ENCODE measurements at regions not wholly inside any gene's neighbourhood (a gene's known extent, or its start where the extent isn't known, plus 50 kb on each side); places are given as distances from the start of the nearest gene placed in this dataset.

DNA sequence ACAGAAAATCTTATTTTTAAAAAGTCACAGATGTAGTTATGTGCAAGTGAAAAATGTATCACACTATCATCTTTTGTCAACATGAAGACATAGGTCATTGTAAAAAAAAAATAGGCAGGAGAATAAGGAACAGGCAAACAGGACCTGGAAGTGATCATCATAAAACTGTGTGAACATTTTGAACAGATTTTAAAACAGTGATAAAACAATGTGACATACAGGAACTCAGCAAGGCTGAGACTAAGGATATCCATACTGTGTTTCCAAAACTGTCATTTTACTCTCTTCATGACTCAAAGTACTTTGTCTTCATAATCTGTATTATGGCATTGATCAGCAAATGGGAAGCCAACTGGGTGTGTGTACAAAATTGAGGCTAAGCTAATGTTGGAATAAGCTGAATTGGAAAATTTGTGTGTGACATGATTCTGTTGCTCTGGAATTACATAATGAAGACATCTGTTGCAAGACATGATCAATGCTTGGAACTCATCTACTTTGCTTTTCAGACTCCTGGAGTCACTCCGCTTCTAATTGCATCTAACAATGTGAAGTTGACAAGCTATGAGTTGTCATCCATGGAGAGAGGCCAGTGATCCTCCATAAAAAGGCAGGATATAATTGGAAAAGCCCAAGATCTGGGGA lies 978.7 kb upstream of the NUDT12 start:
- intact Hi-C loops (cut with micrococcal nuclease) = no loop called here
- H3K27ac Mint-ChIP-seq (ENCODE audit: low read depth, unreplicated experiment) = no peak overlapping the region
- no peak for DNase-seq (ENCODE audit: unreplicated experiment)
- H3K27me3 Mint-ChIP-seq (ENCODE audit: insufficient read depth, unreplicated experiment) = no peaks in the 10 kb centered on the region
- TF ChIP-seq, protein P1, sequence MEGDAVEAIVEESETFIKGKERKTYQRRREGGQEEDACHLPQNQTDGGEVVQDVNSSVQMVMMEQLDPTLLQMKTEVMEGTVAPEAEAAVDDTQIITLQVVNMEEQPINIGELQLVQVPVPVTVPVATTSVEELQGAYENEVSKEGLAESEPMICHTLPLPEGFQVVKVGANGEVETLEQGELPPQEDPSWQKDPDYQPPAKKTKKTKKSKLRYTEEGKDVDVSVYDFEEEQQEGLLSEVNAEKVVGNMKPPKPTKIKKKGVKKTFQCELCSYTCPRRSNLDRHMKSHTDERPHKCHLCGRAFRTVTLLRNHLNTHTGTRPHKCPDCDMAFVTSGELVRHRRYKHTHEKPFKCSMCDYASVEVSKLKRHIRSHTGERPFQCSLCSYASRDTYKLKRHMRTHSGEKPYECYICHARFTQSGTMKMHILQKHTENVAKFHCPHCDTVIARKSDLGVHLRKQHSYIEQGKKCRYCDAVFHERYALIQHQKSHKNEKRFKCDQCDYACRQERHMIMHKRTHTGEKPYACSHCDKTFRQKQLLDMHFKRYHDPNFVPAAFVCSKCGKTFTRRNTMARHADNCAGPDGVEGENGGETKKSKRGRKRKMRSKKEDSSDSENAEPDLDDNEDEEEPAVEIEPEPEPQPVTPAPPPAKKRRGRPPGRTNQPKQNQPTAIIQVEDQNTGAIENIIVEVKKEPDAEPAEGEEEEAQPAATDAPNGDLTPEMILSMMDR (IDR thresholded peaks at IDR 0.05; ENCODE audit: unreplicated experiment) = no peak
- ChIA-PET POLR2A (interaction anchor here (0.7 to 0.9 kb wide), 3 partner anchors 28 to 370 kb away, joined by 3 to 5 read pairs (median 3); no protein-coding TSS in a partner anchor), CTCF (interaction anchor here (0.7 kb wide), 1 partner anchor 858 kb away, joined by 6 read pairs; no protein-coding TSS in a partner anchor)
- no peaks in the 10 kb centered on the region for H3K9me3 Mint-ChIP-seq (ENCODE audit: unreplicated experiment)
- H3K36me3 Mint-ChIP-seq (ENCODE audit: insufficient read depth, unreplicated experiment) = no peaks in the 10 kb centered on the region
- H3K4me1 Mint-ChIP-seq (ENCODE audit: insufficient read depth, unreplicated experiment) = no peaks in the 10 kb centered on the region
- no TSS peak for BruUV-seq (replicated peaks)
- no peak overlapping the region for H3K4me3 Mint-ChIP-seq (ENCODE audit: unreplicated experiment)

DNA sequence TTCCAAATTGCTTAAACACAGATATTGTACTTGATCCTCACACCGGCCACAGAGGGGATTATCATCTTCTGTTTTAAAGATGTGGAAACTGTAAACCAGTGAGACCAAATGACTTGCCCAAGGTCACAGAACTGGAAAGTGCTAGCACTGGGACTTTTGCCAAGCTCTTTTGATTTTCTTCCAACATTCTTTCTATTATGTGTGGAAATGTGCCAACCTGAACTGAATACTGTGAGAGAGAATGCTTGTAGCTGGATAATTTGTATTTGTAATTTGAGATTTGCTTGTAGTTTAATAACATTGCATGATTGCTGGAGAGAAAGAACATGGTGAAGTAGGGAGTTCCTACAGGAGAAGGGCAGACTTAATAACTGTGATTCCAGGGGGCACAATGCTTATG lies 977.9 kb upstream of the NUDT12 start:
- Mint-ChIP-seq H3K9me3 (ENCODE audit: unreplicated experiment) (no peaks in the 10 kb centered on the region), H3K4me3 (ENCODE audit: unreplicated experiment) (no peak overlapping the region), H3K36me3 (ENCODE audit: insufficient read depth, unreplicated experiment) (no peaks in the 10 kb centered on the region), H3K27ac (ENCODE audit: low read depth, unreplicated experiment) (no peak overlapping the region), H3K4me1 (ENCODE audit: insufficient read depth, unreplicated experiment) (no peaks in the 10 kb centered on the region), H3K27me3 (ENCODE audit: insufficient read depth, unreplicated experiment) (no peaks in the 10 kb centered on the region)
- ChIA-PET POLR2A (no interaction called here), CTCF (interaction anchor here (1.1 kb wide), 1 partner anchor 11 kb away, joined by 3 read pairs; no protein-coding TSS in a partner anchor)
- peak; percentile 84 for DNase-seq (ENCODE audit: unreplicated experiment)
- TF ChIP-seq, protein P1 (IDR thresholded peaks at IDR 0.05; ENCODE audit: unreplicated experiment) = no peak
- BruUV-seq (replicated peaks) = no TSS peak
- intact Hi-C loops (cut with micrococcal nuclease) = no loop called here

DNA sequence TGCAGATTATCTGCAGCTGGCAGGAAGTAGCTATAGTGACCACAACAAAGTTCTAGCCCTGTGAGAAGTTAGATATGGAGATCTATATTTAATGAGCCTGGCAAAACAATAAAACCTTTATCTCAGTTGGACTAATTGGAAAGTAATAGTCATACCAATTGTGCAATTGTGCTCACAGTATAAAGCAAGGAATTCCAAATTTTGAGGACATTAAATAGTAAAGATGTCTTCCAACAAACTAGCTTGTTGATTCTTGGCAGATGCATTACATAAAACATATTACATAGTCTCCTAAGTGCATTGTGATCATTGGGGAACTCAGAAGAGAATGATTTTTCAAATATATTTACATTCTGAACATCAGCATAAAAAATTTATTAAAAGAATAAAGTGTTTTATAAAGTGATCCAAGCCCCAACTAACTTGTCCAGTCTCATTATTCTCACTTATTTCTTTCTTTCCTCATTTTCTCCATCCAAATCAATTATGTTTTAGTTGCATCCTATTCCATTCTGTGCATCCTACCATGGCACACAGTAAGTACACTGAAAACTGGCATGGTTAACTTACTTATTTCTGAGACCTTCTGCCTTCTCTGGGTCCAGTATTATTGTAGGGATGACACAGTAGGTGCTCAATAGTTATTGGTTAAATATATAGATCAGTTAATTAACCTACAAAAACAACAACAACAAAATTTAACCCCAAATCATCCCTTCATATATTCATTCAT lies 977.2 kb upstream of the NUDT12 start:
- no peak for DNase-seq (ENCODE audit: unreplicated experiment)
- BruUV-seq (replicated peaks) = no TSS peak
- CTCF ChIA-PET = interaction anchor here (1.1 kb wide), 1 partner anchor 11 kb away, joined by 3 read pairs; no protein-coding TSS in a partner anchor

DNA sequence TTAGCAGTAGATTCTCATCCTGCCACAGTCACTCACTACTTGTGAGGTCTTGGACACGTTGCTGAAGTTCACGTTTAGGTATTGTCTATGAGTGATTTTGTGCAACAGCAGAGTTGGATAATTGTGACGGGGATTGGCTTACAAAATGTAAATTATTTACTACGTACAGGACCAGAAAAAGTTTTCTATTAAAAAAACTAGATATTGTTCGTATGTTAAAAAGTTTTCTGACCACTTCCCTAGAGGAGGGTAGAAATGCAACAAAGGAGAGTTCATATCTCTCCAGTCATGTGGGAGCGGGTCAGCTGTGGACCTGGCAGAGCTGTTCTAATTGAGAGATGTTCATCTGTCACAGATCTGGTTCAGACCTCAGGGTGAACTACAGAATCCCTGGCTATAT lies 976.1 kb upstream of the NUDT12 start:
- CTCF ChIA-PET = no interaction called here
- intact Hi-C loops (cut with micrococcal nuclease) = no loop called here

More for the DNA sequence above, 977.2 kb upstream of the NUDT12 start:
- POLR2A ChIA-PET = no interaction called here
- Mint-ChIP-seq H3K9me3 (ENCODE audit: unreplicated experiment) (peaks cover 4% of the 10 kb centered on the region), H3K27ac (ENCODE audit: low read depth, unreplicated experiment) (no peak overlapping the region), H3K4me3 (ENCODE audit: unreplicated experiment) (no peak overlapping the region), H3K36me3 (ENCODE audit: insufficient read depth, unreplicated experiment) (no peaks in the 10 kb centered on the region), H3K27me3 (ENCODE audit: insufficient read depth, unreplicated experiment) (no peaks in the 10 kb centered on the region), H3K4me1 (ENCODE audit: insufficient read depth, unreplicated experiment) (no peaks in the 10 kb centered on the region)
- TF ChIP-seq, protein P1 (IDR thresholded peaks at IDR 0.05; ENCODE audit: unreplicated experiment) = no peak
- intact Hi-C loops (cut with micrococcal nuclease) = no loop called here

More for the DNA sequence above, 976.1 kb upstream of the NUDT12 start:
- Mint-ChIP-seq H3K4me1 (ENCODE audit: insufficient read depth, unreplicated experiment) (no peaks in the 10 kb centered on the region), H3K4me3 (ENCODE audit: unreplicated experiment) (no peak overlapping the region), H3K27ac (ENCODE audit: low read depth, unreplicated experiment) (no peak overlapping the region), H3K36me3 (ENCODE audit: insufficient read depth, unreplicated experiment) (no peaks in the 10 kb centered on the region), H3K9me3 (ENCODE audit: unreplicated experiment) (peaks cover 8% of the 10 kb centered on the region), H3K27me3 (ENCODE audit: insufficient read depth, unreplicated experiment) (no peaks in the 10 kb centered on the region)
- DNase-seq (ENCODE audit: unreplicated experiment) = no peak
- POLR2A ChIA-PET = interaction anchor here (0.6 kb wide), 1 partner anchor 1674 kb away, joined by 3 read pairs; no protein-coding TSS in a partner anchor
- TF ChIP-seq, protein P1 (IDR thresholded peaks at IDR 0.05; ENCODE audit: unreplicated experiment) = no peak
- BruUV-seq (replicated peaks) = no TSS peak

All from MCF 10A (cell line).